ENCODE measurements at regions not wholly inside any gene's neighbourhood (a gene's known extent, or its start where the extent isn't known, plus 50 kb on each side); places are given as distances from the start of the nearest gene placed in this dataset.
"Not testable (repeated sequence)": the region's sequence is repeated elsewhere in the genome, so short reads cannot be mapped to it uniquely, and the experiment has no call there.

DNA sequence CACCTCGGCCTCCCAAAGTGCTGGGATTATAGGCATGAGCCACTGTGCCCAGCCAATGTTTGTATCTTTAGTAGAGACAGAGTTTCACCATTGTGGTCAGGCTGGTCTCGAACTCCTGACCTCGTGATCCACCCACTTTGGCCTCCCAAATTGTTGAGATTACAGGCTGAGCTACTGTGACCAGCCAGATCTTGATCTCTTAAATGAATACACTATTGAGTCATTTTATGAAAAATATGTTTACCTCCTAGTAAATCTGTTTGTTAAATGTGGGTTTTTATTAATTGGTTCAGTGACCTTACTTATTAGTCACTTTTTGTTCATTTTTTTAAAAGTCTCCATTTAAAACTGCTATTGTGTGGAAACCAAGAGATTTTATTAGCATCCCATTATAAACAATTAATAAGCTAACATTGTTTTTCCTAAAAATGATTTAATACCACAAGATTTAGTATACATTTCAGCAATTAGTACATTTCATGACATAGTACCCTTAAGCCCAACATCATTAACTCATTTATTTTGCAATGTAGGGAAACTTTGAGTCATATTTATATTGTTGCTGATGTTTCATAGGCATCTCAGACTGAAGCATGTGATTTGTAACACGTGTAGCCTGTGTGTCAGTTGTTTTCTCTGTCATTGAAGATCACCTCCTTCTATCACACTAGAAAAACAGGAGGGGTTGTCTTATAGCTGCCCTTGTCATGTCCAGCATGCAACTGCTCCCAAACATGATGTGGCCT is 261.2 kb downstream of the TAF11L14 start:
- DNase-seq = no peak

DNA sequence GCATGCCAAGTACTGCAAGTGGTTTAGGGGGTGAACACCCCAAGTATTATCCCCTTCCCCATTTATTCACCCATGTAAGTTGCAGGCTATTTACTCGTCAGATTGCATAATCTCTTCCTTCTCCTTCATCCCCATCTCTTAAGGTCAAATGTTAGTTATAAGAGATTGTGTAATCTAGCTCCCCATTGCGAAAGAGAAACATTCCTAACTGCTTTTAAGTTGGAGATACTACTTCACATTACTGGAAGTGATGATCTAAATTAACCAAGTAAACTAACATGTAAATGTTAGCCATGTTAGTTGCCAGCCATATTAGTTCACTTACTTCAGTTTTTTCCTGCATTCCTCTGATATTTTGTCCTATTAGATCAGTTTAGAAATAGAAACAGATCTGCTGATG is 262.3 kb downstream of the TAF11L14 start:
- no peak for DNase-seq

DNA sequence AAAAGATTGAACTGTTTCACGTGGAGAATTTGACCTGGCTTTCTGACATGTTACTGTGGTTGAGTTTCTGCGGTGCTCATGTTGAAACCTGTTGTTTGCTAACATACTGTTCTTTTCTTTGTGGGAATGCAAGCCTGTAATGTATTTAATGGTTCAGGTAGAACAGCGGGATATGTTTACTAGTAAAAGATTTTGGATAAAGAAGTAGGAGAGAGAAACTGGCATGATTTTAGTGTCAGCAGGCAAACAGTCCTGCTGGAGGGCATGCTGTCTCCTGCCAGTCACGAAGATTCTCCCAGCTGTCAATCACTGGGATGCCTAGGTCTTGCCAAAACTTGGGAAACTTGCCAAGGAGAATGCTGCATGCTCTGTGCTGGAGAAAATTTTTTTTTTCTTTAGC is 263.5 kb downstream of the TAF11L14 start:
- no peak for DNase-seq

DNA sequence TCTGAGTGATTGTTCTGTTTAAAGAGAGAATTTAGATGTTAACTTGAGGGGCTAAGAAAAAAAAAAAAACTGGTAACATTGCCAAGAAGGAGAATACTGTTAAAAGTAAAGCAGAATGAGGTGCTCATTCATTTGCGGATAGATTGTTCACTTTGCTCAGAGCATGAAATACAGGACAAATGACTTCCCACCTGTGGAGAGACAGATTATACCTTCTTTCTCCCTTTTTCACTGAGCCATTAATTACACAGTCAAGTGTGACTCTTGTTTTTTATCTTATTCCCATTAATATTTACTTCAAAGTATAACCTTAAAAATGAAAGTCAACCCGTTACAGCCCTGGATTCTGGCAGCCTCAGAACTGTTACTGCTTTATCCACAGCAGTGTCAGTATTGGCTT is 264.5 kb downstream of the TAF11L14 start:
- DNase-seq = no peak

- DNase-seq = no peak
Observed at GRCh38 chr5:17907094-17907493, 272.8 kb downstream of the TAF11L14 start.

GRCh38 chr5:17910318-17910717 is 276.1 kb downstream of the TAF11L14 start:
- no peak for DNase-seq

GRCh38 chr5:17912794-17913193 is 278.5 kb downstream of the TAF11L14 start:
- no peak for DNase-seq

DNA sequence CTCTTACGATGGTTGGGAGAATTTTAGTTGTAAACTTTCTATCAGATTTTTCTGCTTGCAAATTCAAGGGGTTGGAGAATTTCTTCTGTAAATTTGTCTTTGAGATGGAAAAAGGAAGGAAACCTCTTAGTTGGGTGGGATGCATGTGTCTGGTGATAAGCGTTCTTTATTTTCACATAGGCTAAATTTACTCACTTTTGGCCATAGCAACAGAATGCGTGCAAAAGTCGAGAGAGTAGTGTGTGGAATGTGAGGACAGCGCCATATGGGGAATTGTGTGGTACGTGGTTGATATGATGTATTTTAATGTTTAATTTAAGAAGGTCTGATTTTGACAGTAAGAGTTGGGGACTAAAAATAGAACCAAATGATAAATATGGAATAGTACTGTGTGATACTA is 282.2 kb downstream of the TAF11L14 start:
- DNase-seq = no peak

DNA sequence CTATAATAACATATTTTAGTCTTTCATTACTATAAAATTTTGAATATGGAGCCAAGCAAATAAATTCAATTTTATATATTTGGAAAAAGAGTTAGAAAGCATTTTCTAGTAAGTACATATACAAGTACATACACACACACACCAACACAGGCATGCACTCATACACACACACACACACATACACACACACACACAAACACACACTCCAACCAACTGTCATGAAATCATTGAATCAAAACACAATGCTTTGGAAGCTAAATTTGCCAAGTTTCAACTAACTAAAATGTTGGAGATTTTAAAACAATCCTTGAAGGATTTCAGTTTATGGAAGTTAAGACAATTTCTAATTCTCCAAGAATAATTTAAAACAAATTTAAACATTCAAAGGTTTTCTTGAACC is 283.2 kb downstream of the TAF11L14 start:
- DNase-seq = no peak

DNA sequence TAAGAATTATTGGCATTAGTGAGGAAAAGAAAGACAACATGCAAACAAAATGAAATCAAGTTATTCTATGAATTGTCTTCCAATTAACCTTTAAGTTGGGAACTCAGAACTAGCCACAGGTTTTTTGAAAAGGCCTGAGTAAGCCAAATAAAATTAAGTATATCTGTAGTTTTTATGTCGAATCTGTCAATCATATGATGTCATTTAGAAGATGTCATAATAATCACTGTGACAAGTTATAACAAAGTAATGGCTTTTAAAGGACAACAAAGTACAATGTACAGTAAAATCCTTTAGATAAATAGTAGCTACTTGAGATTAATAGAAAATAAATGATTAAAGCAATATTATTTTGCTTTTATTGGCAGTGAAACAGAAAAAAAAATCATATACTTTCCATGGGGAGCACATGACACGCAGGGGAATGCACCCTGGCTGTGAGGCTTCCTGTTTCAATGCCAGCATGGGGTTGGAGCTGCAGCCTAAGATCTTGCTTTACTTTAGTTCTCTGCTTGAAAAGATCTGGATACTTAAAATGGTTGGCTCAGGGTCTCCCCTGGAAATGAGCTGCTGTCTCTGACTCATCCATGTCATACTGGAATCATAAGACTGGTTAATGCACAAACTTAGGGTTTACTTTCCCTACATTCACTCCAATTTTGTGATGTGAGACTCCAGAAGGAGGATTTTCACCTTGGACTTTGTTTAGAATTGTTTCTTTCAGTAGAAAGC is 284.3 kb downstream of the TAF11L14 start:
- DNase-seq = no peak

- DNase-seq = no peak
Observed at GRCh38 chr5:17925276-17925675, 291.0 kb downstream of the TAF11L14 start.

DNA sequence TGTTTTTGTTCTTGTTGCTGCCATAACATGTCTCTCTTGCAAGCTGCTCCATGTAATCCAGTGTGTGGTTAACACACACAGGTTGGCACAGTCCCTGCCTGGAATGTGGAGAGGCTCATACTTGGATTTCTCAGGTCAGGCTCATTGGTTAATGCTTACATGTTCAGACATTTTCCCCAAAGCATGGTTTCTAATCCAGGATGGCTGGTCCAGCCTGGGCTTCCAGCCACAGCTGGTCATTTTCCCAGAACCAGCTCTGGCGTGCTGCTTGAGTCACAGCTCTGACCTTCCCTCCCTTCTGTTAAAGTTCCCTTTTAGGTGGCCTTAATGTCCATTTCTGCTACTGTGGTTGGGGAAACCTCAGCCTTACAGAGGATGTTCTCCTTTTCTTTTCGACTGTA is 294.3 kb downstream of the TAF11L14 start:
- no peak for DNase-seq

GRCh38 chr5:17929171-17929570 is 294.9 kb downstream of the TAF11L14 start:
- DNase-seq = no peak

DNA sequence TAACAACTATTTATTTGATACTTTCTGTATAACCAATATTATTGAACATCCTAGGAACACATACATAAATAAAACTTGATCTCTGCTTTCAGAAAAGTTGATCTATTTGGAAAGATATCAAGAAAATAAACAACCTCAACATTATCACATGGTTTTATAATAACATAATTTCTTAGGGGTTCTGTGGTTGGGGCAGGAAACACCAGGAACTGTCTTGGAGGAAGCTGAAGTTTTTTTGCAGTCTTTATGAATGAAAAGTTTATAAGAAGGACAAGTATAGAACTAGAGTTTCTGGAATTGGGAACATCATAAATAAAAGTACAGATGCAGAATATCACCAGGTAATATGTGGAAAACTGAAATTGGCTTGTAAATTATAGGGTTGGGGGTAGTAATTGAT is 296.1 kb downstream of the TAF11L14 start:
- no peak for DNase-seq

GRCh38 chr5:17944046-17944445 is 309.8 kb downstream of the TAF11L14 start:
- DNase-seq = no peak

- no peak for DNase-seq
Observed at GRCh38 chr5:17947029-17947428, 312.8 kb downstream of the TAF11L14 start.

- no peak for DNase-seq
Observed at GRCh38 chr5:17951392-17952169, 317.3 kb downstream of the TAF11L14 start.

DNA sequence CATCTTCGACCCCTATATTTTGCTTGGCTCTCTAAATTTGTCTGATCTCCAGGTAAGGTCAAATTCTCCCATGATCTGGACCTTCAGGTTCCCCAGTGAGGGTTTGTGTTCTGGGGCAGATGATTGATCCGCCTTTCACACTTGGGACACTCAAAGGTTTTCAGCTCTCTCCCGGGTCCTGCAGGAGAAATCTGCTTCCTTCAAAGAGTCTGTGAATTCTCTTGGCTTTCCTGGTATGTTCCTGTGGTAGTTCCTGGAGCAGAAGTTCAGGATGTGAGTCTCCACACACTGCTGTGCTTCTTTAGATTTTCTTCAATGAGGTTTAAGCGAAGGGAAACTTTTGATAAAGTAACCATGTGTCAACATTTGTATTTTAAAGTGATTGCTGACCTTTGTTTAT is 318.0 kb downstream of the TAF11L14 start:
- DNase-seq = no peak

GRCh38 chr5:17964067-17964466 is 329.8 kb downstream of the TAF11L14 start:
- no peak for DNase-seq

DNA sequence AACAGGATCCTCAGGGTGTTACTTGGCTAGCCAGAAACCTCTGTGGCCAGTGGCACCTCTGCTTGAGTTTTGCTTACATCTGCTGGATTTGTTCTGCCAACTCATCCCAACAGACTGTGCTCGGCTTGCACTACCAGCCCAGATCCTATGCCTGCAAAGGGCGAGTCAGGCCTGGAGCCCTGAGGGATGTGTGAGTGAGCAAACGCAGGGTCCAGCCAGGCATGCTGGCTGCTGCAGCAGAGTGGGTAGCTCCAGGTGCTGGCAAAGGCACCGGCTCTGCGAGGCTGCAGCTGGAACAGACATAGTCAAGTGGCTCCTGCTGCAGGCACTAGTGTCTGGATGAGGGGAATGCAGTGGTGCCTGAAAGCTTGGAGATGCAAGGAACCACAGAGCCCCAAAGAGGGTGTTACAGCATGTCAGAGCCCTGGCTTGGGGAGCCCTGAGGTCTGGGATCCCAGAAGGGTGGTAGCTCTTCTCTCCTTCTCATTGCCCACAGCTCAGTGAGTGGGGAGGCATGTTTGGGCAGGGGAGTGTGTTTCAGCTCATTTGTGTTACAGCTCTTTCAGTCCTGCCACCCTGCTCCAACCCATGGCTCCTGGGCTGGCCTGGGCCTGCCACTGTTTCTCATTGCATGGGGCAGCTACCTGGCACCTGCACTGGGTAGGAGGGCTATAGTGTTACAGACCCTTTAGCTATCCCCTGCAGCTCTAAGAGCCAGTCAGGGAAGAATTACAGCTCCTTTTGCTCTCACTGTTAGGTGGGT is 332.6 kb downstream of the TAF11L14 start:
- DNase-seq = no peak

DNA sequence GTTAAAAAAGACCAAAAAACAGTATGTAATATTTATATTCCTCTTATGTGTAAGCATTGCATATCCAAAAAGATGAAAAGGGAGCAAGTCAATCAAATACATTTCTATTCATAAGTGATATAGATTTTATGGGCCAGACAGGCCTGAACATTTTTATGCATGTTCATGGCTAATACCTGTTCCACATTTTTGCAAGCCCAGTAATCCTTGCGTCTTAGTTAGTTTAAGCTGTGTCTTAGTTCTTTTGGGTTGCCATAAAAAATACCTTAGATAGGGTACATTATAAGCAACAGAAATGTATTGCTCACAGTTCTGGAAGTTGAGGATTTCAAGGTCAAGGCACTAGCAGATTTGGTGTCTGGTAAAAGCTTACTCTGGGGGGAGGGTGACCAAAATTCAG is 342.1 kb downstream of the TAF11L14 start:
- no peak for DNase-seq

GRCh38 chr5:17978954-17979353 is 344.7 kb downstream of the TAF11L14 start:
- DNase-seq = no peak

- DNase-seq = not testable (repeated sequence)
Observed at GRCh38 chr5:17982626-17983025, 348.4 kb downstream of the TAF11L14 start.
